22Rv1 (cell line): ENCODE measurements at regions not wholly inside any gene's neighbourhood (a gene's known extent, or its start where the extent isn't known, plus 50 kb on each side); places are given as distances from the start of the nearest gene placed in this dataset.
"Not testable (repeated sequence)": the region's sequence is repeated elsewhere in the genome, so short reads cannot be mapped to it uniquely, and the experiment has no call there.

Experiments used
- H3K27ac ChIP-seq: fragments of 450-650 bp; 2 replicates; pipeline ENCODE4 v1.5.1; 2017
- ZFX ChIP-seq: fragments of 450-650 bp; IDR thresholded peaks from 2 replicates; pipeline ENCODE4 v1.6.1; 2017; ENCODE audit warnings: antibody characterized with exemption, borderline replicate concordance
- TF ChIP-seq, protein P1 (sequence below): fragments of 450-650 bp; IDR thresholded peaks from 2 replicates; pipeline ENCODE4 v1.5.1; 2017; ENCODE audit warnings: mild to moderate bottlenecking

DNA sequence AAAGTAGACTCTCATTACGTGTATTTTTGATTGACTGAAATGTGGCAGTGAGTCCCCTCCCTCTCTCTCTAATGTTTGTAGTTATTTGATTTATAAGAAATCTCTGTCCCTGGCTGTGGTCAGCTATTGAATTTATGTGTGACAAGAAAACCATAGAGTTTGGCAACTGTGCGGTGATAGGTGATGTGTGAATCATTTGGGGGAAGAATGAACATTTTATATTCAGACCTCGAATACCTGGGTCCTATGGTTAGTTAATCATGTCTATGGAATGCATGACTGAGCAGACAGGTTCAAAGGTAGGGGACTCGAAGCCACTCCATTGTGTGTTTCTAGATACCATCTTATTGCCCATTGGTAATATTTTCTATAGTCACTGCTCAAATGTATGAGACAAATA is 712.1 kb downstream of the MECOM start:
- no peak overlapping the region for H3K27ac ChIP-seq
- TF ChIP-seq ZFX = no peak
- TF ChIP-seq, protein P1, sequence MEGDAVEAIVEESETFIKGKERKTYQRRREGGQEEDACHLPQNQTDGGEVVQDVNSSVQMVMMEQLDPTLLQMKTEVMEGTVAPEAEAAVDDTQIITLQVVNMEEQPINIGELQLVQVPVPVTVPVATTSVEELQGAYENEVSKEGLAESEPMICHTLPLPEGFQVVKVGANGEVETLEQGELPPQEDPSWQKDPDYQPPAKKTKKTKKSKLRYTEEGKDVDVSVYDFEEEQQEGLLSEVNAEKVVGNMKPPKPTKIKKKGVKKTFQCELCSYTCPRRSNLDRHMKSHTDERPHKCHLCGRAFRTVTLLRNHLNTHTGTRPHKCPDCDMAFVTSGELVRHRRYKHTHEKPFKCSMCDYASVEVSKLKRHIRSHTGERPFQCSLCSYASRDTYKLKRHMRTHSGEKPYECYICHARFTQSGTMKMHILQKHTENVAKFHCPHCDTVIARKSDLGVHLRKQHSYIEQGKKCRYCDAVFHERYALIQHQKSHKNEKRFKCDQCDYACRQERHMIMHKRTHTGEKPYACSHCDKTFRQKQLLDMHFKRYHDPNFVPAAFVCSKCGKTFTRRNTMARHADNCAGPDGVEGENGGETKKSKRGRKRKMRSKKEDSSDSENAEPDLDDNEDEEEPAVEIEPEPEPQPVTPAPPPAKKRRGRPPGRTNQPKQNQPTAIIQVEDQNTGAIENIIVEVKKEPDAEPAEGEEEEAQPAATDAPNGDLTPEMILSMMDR = no peak

DNA sequence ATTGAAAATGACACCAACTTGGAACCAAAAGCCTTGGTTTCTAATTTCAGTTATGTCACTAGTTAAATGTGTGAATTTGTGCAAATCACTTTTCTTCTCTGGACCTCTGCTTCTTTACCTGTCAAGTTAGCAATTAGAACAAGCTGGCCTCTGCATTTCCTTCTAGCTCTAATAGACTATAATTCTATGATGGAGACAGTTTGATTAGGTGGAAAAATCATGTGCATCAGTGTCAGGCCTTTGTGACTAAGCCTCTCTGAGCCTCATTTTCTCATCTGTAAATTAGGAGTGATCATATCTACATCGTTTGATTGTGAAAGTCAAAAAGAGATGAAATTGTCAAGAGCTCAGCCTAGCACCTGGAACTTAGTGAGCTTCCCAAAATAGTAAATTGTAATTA is 712.9 kb downstream of the MECOM start:
- TF ChIP-seq ZFX = no peak
- TF ChIP-seq, protein P1 = no peak
- H3K27ac ChIP-seq = no peak overlapping the region

DNA sequence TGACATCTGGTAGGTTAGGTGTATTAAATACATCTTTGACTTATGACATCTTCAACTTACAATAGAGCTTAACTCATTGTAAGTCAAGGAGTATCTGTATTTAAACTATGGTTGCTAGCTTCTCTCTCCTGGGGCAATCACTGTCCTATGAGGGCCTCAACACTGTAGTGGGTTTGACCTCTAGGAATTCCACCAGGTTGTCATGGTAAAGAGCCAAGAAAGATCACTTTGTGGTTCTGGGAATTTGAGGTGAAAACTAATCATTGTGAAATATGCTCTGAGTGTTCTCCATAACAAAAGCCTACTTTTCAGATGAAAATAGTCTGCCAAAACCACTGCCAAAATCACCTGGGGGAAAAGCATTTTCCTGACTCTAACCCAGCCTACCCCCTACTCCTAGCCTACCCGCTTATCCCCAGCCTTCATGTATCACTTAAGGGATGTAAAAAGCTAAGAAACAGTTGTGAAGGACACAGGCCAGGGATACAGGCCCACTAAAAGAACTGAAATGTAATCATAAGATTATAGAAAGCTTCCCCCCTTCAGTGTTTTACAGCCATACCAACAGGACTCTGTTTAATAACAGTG is 723.8 kb downstream of the MECOM start:
- no peak for TF ChIP-seq ZFX
- TF ChIP-seq, protein P1 = no peak

DNA sequence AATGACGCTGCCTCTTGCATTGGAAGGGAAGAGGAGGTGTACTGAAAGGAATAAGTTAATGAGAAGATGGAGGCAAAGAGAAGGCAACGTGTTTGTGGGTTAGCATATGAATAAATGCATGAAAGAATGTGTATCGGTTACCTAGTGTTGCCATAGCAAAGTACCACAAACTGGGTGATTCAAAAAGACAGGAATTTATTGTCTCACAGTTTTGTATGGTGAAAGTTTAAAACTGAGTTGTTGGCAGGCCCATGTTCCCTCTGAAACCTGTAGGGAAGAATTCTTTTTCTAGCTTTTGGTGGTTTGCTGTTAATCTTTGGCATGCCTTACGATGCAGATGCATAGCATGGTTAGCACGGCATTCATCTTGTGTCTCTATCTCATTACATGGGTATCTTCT is 729.9 kb downstream of the MECOM start:
- H3K27ac ChIP-seq = no peak overlapping the region
- no peak for TF ChIP-seq ZFX

More for the DNA sequence above, 723.8 kb downstream of the MECOM start:
- H3K27ac ChIP-seq = no peak overlapping the region

DNA sequence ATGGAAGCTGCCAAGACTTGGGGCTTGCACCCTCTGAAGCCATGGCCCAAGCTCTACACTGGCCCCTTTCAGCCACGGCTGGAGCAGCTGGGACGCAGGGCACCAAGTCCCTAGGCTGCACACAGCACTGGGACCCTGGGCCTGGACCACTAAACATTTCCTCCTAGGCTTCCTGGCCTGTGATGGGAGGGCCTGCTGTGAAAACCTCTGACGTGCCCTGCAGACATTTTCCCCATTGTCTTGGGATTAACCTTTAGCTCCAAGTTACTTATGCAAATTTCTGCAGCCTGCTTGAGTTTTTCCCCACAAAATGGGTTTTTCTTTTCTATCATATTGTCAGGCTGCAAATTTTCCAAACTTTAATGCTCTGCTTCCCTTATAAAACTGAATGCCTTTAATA is 733.5 kb downstream of the MECOM start:
- H3K27ac ChIP-seq = not testable (repeated sequence)

DNA sequence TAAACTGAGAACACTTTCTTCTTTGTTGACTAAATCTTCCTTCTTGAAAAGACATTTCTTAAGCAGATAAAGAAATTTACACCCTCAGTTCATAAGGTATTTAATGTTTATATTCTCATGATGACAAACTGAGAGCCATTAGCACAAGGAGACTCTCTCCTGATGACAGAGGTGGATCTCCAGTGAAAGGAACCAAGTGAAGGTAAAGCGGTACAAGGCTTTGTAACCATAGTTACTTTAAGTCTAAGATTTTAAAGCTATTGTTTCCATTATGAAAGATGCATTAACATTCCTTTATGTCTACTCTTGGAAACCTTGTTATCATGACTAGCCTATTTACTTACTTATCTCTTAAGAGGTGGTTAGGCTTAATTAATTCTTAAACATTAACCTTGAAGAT is 737.1 kb downstream of the MECOM start:
- H3K27ac ChIP-seq = no peak overlapping the region
- no peak for TF ChIP-seq ZFX
- TF ChIP-seq, protein P1 = no peak

DNA sequence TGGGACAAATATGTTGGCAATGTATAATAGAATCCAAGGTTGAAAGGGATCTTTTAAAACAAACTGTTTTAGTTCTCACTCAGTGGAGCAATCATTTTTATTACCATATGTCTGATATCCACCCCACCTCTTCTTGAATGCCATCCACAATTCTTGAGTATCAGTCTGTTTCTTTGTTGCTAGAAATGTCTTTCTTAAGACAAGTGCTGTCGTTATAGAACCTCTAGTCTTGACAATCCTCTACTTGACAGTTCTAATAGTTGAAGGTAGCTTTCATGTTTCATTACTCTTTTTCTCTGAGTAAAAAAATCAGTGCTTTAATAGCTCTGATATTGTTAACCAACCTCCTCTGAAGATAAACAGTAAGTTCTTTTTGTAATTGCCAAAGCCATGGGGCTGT is 737.9 kb downstream of the MECOM start:
- TF ChIP-seq, protein P1 = no peak
- no peak for TF ChIP-seq ZFX
- no peak overlapping the region for H3K27ac ChIP-seq

DNA sequence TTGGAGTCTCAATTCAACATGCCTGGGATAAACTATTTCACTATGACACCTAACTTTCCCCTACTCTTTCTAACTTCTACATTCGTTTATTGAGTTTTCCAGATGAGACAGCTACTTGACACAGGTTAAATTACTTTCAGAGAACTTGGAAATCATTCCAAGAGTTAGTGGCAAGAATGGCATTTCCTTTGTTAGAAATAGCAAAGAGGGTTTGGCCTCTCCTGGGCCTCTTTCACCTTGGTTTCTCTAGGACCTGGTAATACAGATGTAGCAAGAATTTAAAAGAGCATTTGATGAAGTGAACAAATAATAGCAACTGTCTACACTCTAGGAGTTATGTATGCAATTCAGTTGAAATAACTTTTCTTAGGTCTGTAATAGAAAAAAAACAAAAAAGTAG is 748.9 kb downstream of the MECOM start:
- H3K27ac ChIP-seq = no peak overlapping the region
- TF ChIP-seq ZFX = no peak
- TF ChIP-seq, protein P1 = no peak
